GM12874 (cell line): ENCODE measurements at regions not wholly inside any gene's neighbourhood (a gene's known extent, or its start where the extent isn't known, plus 50 kb on each side); places are given as distances from the start of the nearest gene placed in this dataset.

Source experiments
- TF ChIP-seq, protein P1 (sequence below): IDR thresholded peaks from 2 replicates; pipeline ENCODE4 v1.5.1; 2011; ENCODE audit warnings: low read depth, mild to moderate bottlenecking, control low read depth, low read length, moderate library complexity; ENCODE audit not compliant: insufficient read depth

DNA sequence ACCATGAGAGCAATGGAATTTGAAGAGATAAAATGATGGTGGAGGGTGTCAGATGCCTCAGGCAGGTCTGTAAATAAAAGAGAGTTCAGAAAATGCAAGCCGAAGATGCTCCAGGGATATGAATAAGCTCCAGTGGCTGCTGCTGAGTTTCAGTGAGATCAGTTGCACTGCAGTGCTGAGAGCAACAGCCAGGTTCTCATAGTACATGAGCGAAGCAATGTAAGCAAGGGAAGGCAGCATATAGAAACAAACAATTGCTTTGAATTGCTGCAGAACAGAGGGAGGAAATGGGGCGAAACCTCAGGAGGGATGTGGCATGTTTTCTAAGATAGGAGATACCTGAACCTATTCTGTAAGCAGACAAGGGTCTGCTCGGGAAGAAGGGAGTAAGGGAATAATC lies 369.5 kb downstream of the AASDHPPT start:
- TF ChIP-seq, protein P1, sequence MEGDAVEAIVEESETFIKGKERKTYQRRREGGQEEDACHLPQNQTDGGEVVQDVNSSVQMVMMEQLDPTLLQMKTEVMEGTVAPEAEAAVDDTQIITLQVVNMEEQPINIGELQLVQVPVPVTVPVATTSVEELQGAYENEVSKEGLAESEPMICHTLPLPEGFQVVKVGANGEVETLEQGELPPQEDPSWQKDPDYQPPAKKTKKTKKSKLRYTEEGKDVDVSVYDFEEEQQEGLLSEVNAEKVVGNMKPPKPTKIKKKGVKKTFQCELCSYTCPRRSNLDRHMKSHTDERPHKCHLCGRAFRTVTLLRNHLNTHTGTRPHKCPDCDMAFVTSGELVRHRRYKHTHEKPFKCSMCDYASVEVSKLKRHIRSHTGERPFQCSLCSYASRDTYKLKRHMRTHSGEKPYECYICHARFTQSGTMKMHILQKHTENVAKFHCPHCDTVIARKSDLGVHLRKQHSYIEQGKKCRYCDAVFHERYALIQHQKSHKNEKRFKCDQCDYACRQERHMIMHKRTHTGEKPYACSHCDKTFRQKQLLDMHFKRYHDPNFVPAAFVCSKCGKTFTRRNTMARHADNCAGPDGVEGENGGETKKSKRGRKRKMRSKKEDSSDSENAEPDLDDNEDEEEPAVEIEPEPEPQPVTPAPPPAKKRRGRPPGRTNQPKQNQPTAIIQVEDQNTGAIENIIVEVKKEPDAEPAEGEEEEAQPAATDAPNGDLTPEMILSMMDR = no peak

DNA sequence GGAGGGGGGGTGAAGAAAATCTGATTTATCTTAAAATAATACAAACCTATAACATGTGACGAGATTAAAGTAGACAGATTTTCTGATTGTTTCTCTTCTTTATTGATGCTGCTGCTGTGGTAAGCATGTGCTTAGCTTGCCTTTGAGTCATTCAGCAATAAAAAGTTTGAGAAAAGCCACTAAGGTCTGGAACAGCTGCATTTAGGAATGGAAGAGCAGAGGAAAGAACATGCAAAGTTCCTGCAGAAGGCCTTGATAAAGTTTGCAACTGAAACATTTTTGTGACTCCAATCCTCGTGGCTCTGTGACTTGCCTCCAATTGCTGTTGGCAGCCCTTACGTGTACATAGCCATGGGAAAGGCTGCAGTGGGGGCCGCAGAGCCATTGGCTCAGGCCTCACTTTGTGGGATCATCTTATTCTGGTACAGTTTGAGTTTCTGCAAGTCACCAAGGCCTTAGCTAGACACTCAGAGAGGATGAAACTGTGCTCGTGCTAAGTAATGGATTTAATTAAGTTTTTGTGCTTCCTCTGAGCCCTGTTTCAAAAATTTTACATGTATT lies 370.2 kb downstream of the AASDHPPT start:
- TF ChIP-seq, protein P1 = no peak

DNA sequence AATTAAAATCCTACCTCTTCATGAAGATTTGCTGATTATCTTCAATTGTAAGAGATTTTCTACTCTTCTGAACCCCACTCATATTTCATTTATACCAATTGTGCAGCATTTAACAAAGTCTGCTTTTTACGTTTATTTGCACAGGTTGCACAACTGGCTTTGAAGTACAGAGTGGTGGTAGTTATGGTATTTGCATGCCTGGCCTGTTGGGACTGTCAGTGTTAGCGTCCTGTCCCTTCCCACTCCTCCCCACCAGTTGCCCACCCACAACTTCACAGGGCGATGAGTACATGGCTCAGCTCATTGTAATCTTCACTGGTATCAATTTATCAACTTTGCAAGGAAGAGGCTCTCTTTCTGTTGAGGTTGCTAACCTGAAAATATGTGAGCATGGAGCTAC lies 372.3 kb downstream of the AASDHPPT start:
- TF ChIP-seq, protein P1 = no peak

DNA sequence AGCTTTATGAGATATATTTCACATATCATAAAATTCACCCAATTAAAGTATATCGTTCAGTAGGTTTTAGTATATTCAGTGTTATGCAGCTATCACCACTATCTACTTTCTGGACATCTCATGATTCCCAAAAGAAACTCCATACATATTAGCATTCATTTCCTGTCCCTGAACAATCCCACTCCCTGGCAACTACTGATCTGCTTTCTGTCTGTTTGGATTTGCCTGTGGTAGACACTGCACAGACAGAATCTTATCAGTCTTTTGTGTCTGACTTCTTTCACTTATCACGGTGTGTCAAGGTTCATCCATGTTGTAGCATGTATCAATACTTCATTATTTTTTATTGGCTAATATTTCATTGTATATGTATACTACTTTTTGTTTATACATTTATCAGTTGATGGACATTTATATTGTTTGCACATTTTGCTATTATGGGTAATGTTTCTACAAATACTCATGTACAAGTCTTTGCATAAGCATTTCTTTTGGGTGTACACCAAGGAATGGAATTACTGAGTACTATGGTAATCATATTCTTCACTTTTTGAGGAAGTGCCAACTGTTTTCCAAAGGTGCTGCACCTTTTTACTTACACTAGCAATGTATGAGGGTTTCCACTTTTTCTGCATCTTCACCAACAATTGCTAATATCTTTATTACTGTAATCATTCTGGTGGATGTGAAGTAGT lies 373.9 kb downstream of the AASDHPPT start:
- TF ChIP-seq, protein P1 = no peak

DNA sequence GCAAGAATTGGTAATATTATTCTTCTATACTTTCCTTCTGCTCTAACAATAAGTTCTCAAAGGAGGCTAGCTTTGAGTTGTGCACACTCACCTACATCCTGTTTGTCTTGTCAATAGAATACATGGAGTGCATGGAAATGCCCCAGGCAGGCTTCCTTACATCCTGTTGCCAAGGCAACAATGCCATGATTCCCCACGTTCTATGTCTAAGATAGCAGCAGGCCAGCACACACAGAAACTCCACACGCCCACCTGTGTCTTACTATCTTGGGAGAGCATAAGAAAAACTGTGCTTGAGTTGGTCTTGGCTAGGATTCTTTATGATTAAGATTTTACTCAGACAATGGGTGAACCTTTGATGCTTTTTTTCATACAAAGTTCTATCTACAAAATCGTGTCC lies 379.2 kb downstream of the AASDHPPT start:
- TF ChIP-seq, protein P1 = no peak

DNA sequence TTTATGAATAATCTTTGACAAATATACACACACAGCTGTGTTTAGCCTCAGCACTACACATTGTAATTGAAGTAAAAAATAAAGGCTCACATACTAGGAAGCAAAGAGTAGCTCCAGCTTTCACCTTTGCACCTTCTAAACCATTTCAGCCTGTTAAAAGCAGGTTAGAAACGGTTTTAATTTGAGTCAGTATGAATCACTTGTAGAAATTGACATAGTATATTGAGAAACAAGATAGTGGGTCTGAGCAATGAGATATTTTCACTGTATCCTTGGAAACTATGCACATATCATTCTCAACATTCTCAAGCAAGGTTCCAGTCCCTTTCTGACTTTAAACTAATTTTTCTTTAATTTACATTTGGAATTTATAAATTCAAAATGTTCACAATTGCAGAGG lies 380.3 kb downstream of the AASDHPPT start:
- TF ChIP-seq, protein P1 = no peak

DNA sequence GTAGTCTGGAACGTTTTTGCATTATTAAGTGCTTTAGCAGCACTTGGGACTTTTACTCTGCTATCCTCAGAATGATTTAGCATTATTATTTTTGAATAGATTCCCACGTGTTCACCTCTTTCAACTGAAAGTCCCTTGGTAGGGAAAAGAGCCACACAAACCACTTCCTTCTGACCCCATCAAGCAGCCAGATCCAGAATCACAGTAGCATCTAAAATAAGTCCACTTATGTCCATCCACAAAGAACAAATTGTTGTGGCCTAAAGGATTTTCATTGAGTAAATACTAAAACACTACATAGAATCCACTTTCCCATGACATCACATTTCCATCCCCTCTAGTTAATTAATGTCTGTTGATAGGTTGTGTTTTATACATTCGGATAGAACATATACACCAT lies 381.7 kb downstream of the AASDHPPT start:
- TF ChIP-seq, protein P1 = no peak
